ENCODE measurements at regions not wholly inside any gene's neighbourhood (a gene's known extent, or its start where the extent isn't known, plus 50 kb on each side); places are given as distances from the start of the nearest gene placed in this dataset.

DNA sequence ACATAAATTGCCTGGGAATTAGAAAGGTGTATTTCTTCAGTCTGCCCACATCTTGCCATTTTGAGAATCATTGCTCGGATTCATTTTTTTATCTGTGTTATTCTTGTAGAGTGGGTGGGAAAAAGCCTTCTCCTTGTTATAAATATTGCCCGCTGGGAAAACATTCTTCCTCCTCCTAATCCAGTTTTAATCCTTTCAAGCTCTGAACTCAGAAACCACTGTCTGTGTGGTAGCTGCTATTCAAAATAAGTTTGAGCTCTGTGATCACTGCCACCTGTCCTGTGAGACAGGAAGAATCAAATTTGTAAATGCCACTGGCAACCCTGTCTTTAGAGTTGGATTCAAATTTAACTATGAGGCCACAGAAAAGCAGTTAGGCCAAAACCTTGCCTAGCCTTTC lies 1875.2 kb upstream of the PIK3C3 start:
- TF ChIP-seq TARDBP (IDR thresholded peaks at IDR 0.05) (no peak), SUZ12 (IDR thresholded peaks at IDR 0.05) (no peak), FOXK2 (IDR thresholded peaks at IDR 0.05) (no peak), ELF4 (IDR thresholded peaks at IDR 0.05) (no peak), NFRKB (IDR thresholded peaks at IDR 0.05) (no peak), FOXM1 (IDR thresholded peaks at IDR 0.05; ENCODE audit: borderline replicate concordance) (no peak), LEF1 (IDR thresholded peaks at IDR 0.05; ENCODE audit: borderline replicate concordance) (no peak), ARNT (IDR thresholded peaks at IDR 0.05) (no peak), L3MBTL2 (conservative IDR thresholded peaks at IDR 0.05) (no peak), CTBP1 (IDR thresholded peaks at IDR 0.05; ENCODE audit: borderline replicate concordance) (no peak), BHLHE40 (IDR thresholded peaks at IDR 0.05; ENCODE audit: borderline replicate concordance) (no peak), FOXA1 (IDR thresholded peaks at IDR 0.05) (no peak), HDGF (IDR thresholded peaks at IDR 0.05; ENCODE audit: borderline replicate concordance) (no peak), ZNF384 (IDR thresholded peaks at IDR 0.05) (no peak), SP1 (IDR thresholded peaks at IDR 0.05) (no peak)
- TF ChIP-seq, protein P1, sequence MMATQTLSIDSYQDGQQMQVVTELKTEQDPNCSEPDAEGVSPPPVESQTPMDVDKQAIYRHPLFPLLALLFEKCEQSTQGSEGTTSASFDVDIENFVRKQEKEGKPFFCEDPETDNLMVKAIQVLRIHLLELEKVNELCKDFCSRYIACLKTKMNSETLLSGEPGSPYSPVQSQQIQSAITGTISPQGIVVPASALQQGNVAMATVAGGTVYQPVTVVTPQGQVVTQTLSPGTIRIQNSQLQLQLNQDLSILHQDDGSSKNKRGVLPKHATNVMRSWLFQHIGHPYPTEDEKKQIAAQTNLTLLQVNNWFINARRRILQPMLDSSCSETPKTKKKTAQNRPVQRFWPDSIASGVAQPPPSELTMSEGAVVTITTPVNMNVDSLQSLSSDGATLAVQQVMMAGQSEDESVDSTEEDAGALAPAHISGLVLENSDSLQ (IDR thresholded peaks at IDR 0.05) = no peak
- ChIA-PET CTCF (no interaction called here), POLR2A (no interaction called here)
- no peak for DNase-seq (ENCODE audit: extremely low spot score)

DNA sequence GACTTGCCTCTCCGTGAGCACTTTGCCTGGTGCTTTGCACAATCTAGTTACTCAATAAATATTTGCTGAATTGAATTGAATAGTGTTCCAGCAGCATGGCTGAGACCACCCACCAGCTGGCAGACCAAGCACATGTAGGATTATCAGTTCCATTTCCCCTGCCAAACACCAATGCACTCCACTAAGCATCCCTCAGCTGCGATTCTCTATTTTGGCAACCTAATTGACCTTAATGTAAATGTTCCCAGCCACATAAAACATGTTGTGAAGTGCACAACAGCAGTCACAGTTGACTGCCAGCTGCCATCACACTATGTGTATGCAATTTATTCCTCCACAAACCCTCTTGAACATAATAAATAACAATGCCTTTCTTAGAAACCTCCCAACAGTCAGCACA lies 1879.4 kb upstream of the PIK3C3 start:
- TF ChIP-seq TARDBP (IDR thresholded peaks at IDR 0.05) (no peak), HDGF (IDR thresholded peaks at IDR 0.05; ENCODE audit: borderline replicate concordance) (no peak), FOXA1 (IDR thresholded peaks at IDR 0.05) (no peak), ELF4 (IDR thresholded peaks at IDR 0.05) (no peak), LEF1 (IDR thresholded peaks at IDR 0.05; ENCODE audit: borderline replicate concordance) (no peak), NFRKB (IDR thresholded peaks at IDR 0.05) (no peak)
- TF ChIP-seq, protein P1 (IDR thresholded peaks at IDR 0.05) = no peak
- POLR2A ChIA-PET = no interaction called here
- no peak for DNase-seq (ENCODE audit: extremely low spot score)
- CTCF ChIA-PET = interaction anchor here (0.6 kb wide), 1 partner anchor 1545 kb away, joined by 3 read pairs; no protein-coding TSS in a partner anchor

DNA sequence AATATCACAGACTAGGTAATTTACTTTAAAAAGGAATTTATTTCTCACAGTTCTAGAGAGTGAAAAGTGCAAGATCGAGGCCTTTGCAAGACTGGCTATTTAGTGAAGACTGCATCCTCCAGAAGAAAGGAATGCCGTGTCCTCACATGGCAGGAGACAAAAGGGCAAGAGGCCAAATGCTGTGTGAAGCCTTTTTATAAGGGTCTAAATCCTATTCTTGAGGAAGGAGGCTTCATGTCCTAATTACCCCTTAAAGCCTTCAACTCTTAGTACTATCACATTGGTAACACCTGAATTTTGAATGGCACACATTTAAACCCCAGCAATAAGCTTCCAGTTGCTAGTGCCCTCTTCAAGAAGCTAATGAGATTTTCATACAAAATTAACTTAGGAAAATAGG lies 1882.3 kb upstream of the PIK3C3 start:
- POLR2A ChIA-PET = no interaction called here
- DNase-seq (ENCODE audit: extremely low spot score) = no peak
- TF ChIP-seq ARNT (IDR thresholded peaks at IDR 0.05) = no peak
- TF ChIP-seq, protein P1 (IDR thresholded peaks at IDR 0.05) = no peak
- no peak for TF ChIP-seq ELF4 (IDR thresholded peaks at IDR 0.05)
- CTCF ChIA-PET = no interaction called here

DNA sequence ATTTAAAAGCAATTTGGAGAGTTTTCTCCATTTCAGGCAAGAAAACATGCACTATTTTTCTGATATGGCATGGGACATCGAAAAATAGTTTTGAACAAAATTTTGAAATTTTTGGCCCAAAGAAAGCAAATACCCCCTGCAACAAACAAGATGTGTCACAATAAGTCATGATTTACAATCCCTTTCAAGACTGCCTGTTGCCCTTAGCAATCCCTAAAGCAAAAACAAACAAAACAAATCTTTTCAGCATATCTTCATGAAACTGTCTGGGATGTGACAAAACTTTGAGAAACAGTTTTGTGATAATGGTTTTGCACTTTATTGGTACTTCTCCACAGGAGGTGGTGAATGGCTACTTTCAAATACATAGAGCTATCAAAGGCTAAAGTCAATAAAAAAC lies 1888.7 kb upstream of the PIK3C3 start:
- no peak for TF ChIP-seq FOXK2 (IDR thresholded peaks at IDR 0.05)
- TF ChIP-seq, protein P1 (IDR thresholded peaks at IDR 0.05) = peak; percentile 86
- DNase-seq (ENCODE audit: extremely low spot score) = no peak
- ChIA-PET POLR2A (no interaction called here), CTCF (interaction anchor here (0.7 kb wide), 1 partner anchor 92 kb away, joined by 3 read pairs; no protein-coding TSS in a partner anchor)

DNA sequence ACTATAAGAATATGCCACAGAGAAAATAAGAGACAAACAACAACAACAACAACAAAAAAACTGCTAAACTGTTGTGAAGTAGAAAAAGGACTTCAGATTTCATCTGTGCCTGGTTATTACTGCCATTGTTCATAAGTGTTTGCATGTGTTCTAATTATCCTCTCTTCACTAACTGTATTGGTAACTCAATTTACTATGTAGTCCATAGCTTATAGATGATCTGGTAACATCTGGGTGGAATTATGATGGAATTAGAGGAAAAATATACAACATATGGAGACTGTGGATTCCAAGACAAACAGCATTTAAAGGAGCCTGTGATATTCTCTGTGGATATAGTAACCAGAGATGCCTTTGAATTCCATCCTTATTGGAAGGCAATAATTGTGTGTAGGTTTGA lies 1891.5 kb upstream of the PIK3C3 start:
- POLR2A ChIA-PET = no interaction called here
- TF ChIP-seq NFRKB (IDR thresholded peaks at IDR 0.05) (no peak), SUZ12 (IDR thresholded peaks at IDR 0.05) (no peak), LEF1 (IDR thresholded peaks at IDR 0.05; ENCODE audit: borderline replicate concordance) (no peak), ZNF384 (IDR thresholded peaks at IDR 0.05) (no peak), HDGF (IDR thresholded peaks at IDR 0.05; ENCODE audit: borderline replicate concordance) (no peak), FOXA1 (IDR thresholded peaks at IDR 0.05) (no peak), TARDBP (IDR thresholded peaks at IDR 0.05) (no peak)
- TF ChIP-seq, protein P1 (IDR thresholded peaks at IDR 0.05) = no peak
- CTCF ChIA-PET = no interaction called here
- DNase-seq (ENCODE audit: extremely low spot score) = no peak

DNA sequence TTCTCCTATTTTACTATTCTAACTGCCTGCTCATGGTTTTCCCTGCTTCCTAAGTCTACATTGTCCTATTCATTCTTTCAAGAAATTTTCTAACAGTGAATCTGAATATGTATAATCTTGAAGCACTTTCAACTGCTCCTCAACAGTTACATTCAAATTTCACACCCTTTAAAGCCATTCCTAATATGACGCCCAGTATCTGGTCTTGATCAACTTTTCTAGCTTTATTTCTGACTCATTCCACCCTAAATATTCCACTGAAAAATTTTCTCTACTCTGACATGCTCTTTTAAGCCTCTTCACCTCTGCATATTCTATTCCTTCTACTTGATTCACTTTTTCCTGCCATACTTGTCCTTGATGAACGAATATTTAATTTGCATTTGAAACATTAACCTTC lies 1893.9 kb upstream of the PIK3C3 start:
- ChIA-PET CTCF (no interaction called here), POLR2A (no interaction called here)
- no peak for DNase-seq (ENCODE audit: extremely low spot score)
- no peak for TF ChIP-seq LEF1 (IDR thresholded peaks at IDR 0.05; ENCODE audit: borderline replicate concordance)
- no peak for TF ChIP-seq ARNT (IDR thresholded peaks at IDR 0.05)
- no peak for TF ChIP-seq TARDBP (IDR thresholded peaks at IDR 0.05)
- TF ChIP-seq ELF4 (IDR thresholded peaks at IDR 0.05) = no peak
- no peak for TF ChIP-seq FOXK2 (IDR thresholded peaks at IDR 0.05)
- no peak for TF ChIP-seq L3MBTL2 (conservative IDR thresholded peaks at IDR 0.05)
- no peak for TF ChIP-seq HDGF (IDR thresholded peaks at IDR 0.05; ENCODE audit: borderline replicate concordance)
- TF ChIP-seq FOXA1 (IDR thresholded peaks at IDR 0.05) = no peak
- TF ChIP-seq, protein P1 (IDR thresholded peaks at IDR 0.05) = no peak
- no peak for TF ChIP-seq NFRKB (IDR thresholded peaks at IDR 0.05)
- TF ChIP-seq SP1 (IDR thresholded peaks at IDR 0.05) = no peak
- TF ChIP-seq ZNF384 (IDR thresholded peaks at IDR 0.05) = no peak
- no peak for TF ChIP-seq BHLHE40 (IDR thresholded peaks at IDR 0.05; ENCODE audit: borderline replicate concordance)
- TF ChIP-seq FOXM1 (IDR thresholded peaks at IDR 0.05; ENCODE audit: borderline replicate concordance) = no peak

All from HEK293T (cell line).